ENCODE measurements at regions not wholly inside any gene's neighbourhood (a gene's known extent, or its start where the extent isn't known, plus 50 kb on each side); places are given as distances from the start of the nearest gene placed in this dataset.

GRCh38 chr15:36256404-36256807 lies 323.0 kb upstream of the CDIN1 start:
- no TSS peak for BruUV-seq (replicated peaks)
- DNase-seq = no peak
- intact Hi-C loops (cut with micrococcal nuclease; ENCODE audit: unreplicated experiment) = no loop called here
- no peak overlapping the region for H3K4me3 Mint-ChIP-seq (ENCODE audit: low read depth, unreplicated experiment)
- H3K4me1 Mint-ChIP-seq (ENCODE audit: low read depth, unreplicated experiment) = no peaks in the 10 kb centered on the region
- CTCF ChIA-PET = no interaction called here
- H3K27me3 Mint-ChIP-seq (ENCODE audit: unreplicated experiment) = no peaks in the 10 kb centered on the region
- no peak overlapping the region for H3K27ac Mint-ChIP-seq (ENCODE audit: unreplicated experiment)
- no peaks in the 10 kb centered on the region for H3K36me3 Mint-ChIP-seq (ENCODE audit: insufficient read depth, unreplicated experiment)
- no peaks in the 10 kb centered on the region for H3K9me3 Mint-ChIP-seq (ENCODE audit: low read depth, unreplicated experiment)
- no peak for TF ChIP-seq CTCF (IDR thresholded peaks at IDR 0.05; ENCODE audit: unreplicated experiment)

DNA sequence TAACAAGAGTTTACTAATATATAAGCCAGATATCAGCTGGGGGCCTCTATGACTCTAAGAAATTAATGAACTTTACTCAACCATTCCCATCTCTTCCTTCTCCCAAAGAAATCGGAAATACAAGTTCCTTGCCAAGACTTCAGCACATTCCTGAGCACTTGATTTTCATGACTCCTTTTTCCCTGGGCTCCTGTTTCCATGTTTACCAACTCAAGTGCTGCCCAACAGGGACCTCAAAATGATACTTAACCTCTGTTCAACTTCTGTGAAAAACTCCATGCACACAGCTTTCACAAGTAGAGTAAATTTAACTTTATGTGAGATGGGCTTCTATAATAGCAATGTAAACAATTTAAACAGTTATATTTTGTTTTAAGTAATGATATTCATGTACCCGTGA lies 315.8 kb upstream of the CDIN1 start:
- no peak overlapping the region for H3K4me3 Mint-ChIP-seq (ENCODE audit: low read depth, unreplicated experiment)
- H3K36me3 Mint-ChIP-seq (ENCODE audit: insufficient read depth, unreplicated experiment) = no peaks in the 10 kb centered on the region
- no peak for TF ChIP-seq CTCF (IDR thresholded peaks at IDR 0.05; ENCODE audit: unreplicated experiment)
- CTCF ChIA-PET = no interaction called here
- intact Hi-C loops (cut with micrococcal nuclease; ENCODE audit: unreplicated experiment) = no loop called here
- no peaks in the 10 kb centered on the region for H3K4me1 Mint-ChIP-seq (ENCODE audit: low read depth, unreplicated experiment)
- H3K9me3 Mint-ChIP-seq (ENCODE audit: low read depth, unreplicated experiment) = no peaks in the 10 kb centered on the region
- no TSS peak for BruUV-seq (replicated peaks)
- no peaks in the 10 kb centered on the region for H3K27me3 Mint-ChIP-seq (ENCODE audit: unreplicated experiment)
- DNase-seq = no peak
- no peak overlapping the region for H3K27ac Mint-ChIP-seq (ENCODE audit: unreplicated experiment)

- no TSS peak for BruUV-seq (replicated peaks)
- Mint-ChIP-seq H3K36me3 (ENCODE audit: insufficient read depth, unreplicated experiment) (no peaks in the 10 kb centered on the region), H3K27me3 (ENCODE audit: unreplicated experiment) (no peaks in the 10 kb centered on the region), H3K4me3 (ENCODE audit: low read depth, unreplicated experiment) (no peak overlapping the region), H3K27ac (ENCODE audit: unreplicated experiment) (no peak overlapping the region), H3K4me1 (ENCODE audit: low read depth, unreplicated experiment) (no peaks in the 10 kb centered on the region), H3K9me3 (ENCODE audit: low read depth, unreplicated experiment) (no peaks in the 10 kb centered on the region)
- no peak for TF ChIP-seq CTCF (IDR thresholded peaks at IDR 0.05; ENCODE audit: unreplicated experiment)
- CTCF ChIA-PET = no interaction called here
- intact Hi-C loops (cut with micrococcal nuclease; ENCODE audit: unreplicated experiment) = no loop called here
- DNase-seq = no peak
Observed at GRCh38 chr15:36265422-36265821, 314.0 kb upstream of the CDIN1 start.

DNA sequence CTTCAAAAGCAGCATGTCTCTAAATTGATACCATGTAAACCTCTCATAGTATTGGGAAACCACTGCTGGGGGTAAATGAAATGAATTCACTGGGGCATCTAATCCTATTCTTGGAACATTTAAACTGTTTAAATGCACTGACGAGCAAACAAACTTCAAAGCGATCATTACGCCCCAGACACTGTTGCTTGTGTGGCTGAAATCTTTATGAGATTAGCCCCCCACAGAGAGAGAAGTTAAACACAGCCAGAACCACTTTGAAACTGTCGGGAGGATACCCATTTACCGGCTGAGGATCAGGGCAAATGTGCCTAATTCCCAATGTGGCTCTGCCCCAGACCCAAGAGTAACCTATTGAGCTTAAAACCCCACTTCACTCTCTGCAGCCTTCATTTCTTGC lies 308.4 kb upstream of the CDIN1 start:
- Mint-ChIP-seq H3K27me3 (ENCODE audit: unreplicated experiment) (no peaks in the 10 kb centered on the region), H3K4me1 (ENCODE audit: low read depth, unreplicated experiment) (no peaks in the 10 kb centered on the region), H3K27ac (ENCODE audit: unreplicated experiment) (no peak overlapping the region), H3K4me3 (ENCODE audit: low read depth, unreplicated experiment) (no peak overlapping the region), H3K9me3 (ENCODE audit: low read depth, unreplicated experiment) (no peaks in the 10 kb centered on the region), H3K36me3 (ENCODE audit: insufficient read depth, unreplicated experiment) (no peaks in the 10 kb centered on the region)
- CTCF ChIA-PET = no interaction called here
- no peak for DNase-seq
- intact Hi-C loops (cut with micrococcal nuclease; ENCODE audit: unreplicated experiment) = no loop called here
- TF ChIP-seq CTCF (IDR thresholded peaks at IDR 0.05; ENCODE audit: unreplicated experiment) = no peak
- BruUV-seq (replicated peaks) = no TSS peak

DNA sequence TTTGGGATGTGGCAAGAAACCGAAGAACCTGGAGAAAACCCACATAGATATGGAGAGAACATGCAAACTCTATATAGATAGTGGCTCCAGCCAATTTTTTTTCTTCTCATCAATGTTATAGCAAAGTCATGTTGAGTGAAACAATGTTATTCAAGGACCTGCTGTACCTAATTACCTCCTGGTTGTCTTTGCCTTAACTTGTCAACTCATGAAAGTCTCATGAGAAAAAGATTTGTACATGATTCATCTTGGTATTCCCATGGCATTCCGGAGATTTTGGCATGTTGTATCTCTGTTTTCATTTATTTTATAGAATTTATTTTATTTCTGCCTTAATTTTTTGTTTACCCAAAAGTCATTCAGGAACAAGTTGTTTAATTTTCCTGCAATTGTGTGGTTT lies 303.8 kb upstream of the CDIN1 start:
- no peak for TF ChIP-seq CTCF (IDR thresholded peaks at IDR 0.05; ENCODE audit: unreplicated experiment)
- Mint-ChIP-seq H3K4me1 (ENCODE audit: low read depth, unreplicated experiment) (no peaks in the 10 kb centered on the region), H3K9me3 (ENCODE audit: low read depth, unreplicated experiment) (no peaks in the 10 kb centered on the region), H3K4me3 (ENCODE audit: low read depth, unreplicated experiment) (no peak overlapping the region), H3K36me3 (ENCODE audit: insufficient read depth, unreplicated experiment) (no peaks in the 10 kb centered on the region), H3K27ac (ENCODE audit: unreplicated experiment) (no peak overlapping the region), H3K27me3 (ENCODE audit: unreplicated experiment) (no peaks in the 10 kb centered on the region)
- DNase-seq = no peak
- no TSS peak for BruUV-seq (replicated peaks)
- intact Hi-C loops (cut with micrococcal nuclease; ENCODE audit: unreplicated experiment) = no loop called here
- CTCF ChIA-PET = no interaction called here

All from Calu3 (cell line).